T-helper 2 cell treated with Interferon-gamma antibody and Interleukin-4, amounts not matched to agents 100 ng/mL and 5 ng/mL, for 36 hours (primary cell): ENCODE measurements at regions not wholly inside any gene's neighbourhood (a gene's known extent, or its start where the extent isn't known, plus 50 kb on each side); places are given as distances from the start of the nearest gene placed in this dataset.

Source experiments
- intact Hi-C: fragments of 100-400 bp; cut with micrococcal nuclease; formaldehyde crosslinking; loops from one replicate; pipeline ENCODE4 v1.15.1; 2023

GRCh38 chr2:16413947-16414346 lies 251.7 kb downstream of the CYRIA start:
- intact Hi-C loops = no loop called here

- intact Hi-C loops = no loop called here
Observed at GRCh38 chr2:16413285-16413684, 252.3 kb downstream of the CYRIA start.

DNA sequence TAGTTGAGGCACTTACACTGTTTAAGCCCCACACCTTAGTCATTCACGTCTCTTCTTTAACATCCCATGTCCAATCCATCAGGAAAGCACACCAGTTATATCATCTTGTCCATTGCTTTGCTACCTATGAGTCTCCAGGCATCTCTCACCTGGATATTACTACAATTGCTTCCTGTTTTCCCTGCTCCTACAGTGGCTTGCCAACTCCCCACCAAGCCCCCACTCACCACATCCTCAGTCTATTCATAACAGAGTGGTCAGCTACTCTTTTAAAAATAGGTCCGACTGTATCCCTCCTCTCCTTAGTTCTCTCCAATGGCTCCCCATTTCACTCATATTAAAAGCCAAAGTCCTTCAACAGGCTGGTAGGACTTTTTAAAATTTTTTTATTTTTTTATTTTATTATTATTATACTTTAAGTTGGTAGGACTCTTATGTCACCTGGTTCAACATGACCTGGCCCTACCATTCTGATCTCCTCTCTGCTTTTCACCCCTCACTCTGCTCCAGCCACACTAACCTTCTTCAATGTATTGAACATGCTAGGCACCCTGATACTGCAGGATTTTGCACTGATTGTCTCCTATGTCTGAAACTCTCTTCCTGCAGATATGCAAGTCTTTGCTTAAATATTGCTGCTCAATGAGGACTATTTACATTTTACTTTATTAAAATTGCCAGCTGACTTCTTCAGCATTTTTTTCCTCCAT lies 253.2 kb downstream of the CYRIA start:
- intact Hi-C loops = no loop called here

DNA sequence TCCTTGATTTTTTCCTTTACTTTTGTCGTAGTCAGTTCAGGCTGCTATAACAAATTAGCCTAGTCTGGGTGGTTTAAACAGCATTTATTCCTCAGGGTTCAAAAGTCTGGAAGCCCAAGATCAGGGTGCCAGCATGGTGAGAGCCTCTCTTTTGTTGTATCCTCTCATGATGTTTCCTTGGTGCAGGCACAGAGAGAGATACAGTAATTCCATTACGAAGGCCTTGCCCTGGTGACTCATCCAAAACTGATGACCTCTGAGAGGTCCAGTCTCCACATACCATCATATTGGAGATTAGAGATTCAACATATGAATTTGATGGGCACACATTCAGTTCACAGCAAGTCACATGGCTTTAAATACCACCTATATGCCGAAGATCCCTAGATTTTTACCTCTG lies 253.8 kb downstream of the CYRIA start:
- intact Hi-C loops = no loop called here

- intact Hi-C loops = no loop called here
Observed at GRCh38 chr2:16409849-16410248, 255.8 kb downstream of the CYRIA start.

DNA sequence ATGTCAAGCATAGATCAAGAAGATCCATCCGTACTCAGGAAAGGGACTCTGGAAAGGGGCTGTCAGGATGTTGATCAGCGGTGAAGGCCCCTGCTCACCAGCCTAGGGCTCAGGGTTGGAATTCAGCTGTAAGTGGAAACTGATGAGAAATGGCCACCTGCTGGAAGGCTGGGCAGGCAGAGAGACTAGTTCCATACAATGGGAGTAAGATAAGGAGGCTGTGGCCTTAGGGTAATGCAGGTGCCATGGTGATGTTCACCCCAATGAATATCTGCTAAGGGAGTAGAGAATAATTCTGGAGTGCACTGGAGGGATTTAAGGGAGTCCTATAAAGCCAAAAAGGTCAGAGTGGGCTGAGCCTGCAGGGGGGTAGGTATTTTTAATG lies 256.6 kb downstream of the CYRIA start:
- intact Hi-C loops = no loop called here

GRCh38 chr2:16408331-16409005 lies 257.2 kb downstream of the CYRIA start:
- intact Hi-C loops = no loop called here

- intact Hi-C loops = no loop called here
Observed at GRCh38 chr2:16407358-16407757, 258.3 kb downstream of the CYRIA start.

GRCh38 chr2:16406496-16407289 lies 258.9 kb downstream of the CYRIA start:
- intact Hi-C loops = no loop called here

DNA sequence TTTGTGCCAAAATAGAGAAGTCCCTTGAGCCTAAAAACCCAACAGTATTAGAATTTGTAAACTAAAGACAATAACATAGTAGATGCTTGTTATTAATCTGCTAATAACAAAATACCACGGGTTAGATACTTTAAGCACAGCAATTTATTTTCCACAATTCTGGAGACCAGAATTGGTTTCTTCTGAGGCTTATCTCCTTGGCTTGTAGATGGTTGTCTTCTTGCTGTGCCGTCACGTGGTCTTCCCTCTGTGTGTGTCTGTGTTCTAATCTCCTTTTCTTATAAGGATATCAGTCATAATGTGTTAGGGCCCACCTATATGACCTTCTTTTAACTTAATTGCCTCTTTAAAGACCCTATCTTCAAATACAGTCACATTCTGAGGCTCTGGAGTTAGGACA lies 260.1 kb downstream of the CYRIA start:
- intact Hi-C loops = no loop called here

GRCh38 chr2:16404551-16405300 lies 260.9 kb downstream of the CYRIA start:
- intact Hi-C loops = no loop called here

DNA sequence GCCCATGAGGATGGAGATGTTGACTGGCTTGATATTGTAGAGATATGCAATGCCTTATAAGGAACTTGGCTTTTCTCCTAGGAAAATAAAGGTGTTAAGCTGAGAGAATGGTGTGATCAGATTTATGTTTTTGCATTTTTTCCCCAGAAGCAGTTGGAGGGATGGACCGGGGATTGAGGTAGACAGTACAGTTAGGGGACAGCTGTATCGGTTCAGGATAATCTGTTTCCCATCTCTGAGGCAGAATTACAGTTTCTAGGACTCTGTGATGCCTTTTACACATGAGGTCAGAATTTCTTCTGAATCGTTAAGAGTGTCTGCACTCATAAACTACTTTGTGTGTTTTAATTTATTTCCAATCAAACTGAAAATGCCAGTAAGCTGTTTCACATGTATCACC lies 261.5 kb downstream of the CYRIA start:
- intact Hi-C loops = no loop called here

- intact Hi-C loops = no loop called here
Observed at GRCh38 chr2:16402891-16403290, 262.7 kb downstream of the CYRIA start.

- intact Hi-C loops = no loop called here
Observed at GRCh38 chr2:16401761-16402300, 263.8 kb downstream of the CYRIA start.

DNA sequence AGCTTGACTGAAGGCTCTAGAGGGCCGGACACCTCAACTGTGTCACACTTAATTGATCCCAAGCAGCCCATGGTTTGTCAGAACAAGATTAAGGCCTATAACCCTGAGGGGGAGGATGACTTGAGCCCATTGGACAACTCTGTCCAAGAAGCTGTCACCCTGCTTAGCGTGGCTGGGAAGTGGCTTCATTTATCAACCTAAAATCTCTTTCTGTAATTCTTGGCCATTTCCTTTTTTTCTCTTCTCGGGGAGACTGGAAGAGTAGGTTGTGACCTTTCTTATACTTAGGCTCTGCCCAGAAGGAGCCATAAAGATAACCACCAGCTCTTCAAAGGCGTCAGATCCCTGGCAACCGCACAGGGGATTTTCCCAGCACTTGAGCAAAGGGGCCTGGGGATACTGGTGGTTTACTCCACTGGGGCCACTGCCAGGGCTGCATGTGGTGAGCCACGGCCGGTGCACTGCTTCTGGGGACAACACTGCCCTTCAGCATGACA lies 265.5 kb downstream of the CYRIA start:
- intact Hi-C loops = no loop called here

GRCh38 chr2:16398486-16399043 lies 267.1 kb downstream of the CYRIA start:
- intact Hi-C loops = no loop called here

- intact Hi-C loops = no loop called here
Observed at GRCh38 chr2:16397681-16398475, 267.8 kb downstream of the CYRIA start.

DNA sequence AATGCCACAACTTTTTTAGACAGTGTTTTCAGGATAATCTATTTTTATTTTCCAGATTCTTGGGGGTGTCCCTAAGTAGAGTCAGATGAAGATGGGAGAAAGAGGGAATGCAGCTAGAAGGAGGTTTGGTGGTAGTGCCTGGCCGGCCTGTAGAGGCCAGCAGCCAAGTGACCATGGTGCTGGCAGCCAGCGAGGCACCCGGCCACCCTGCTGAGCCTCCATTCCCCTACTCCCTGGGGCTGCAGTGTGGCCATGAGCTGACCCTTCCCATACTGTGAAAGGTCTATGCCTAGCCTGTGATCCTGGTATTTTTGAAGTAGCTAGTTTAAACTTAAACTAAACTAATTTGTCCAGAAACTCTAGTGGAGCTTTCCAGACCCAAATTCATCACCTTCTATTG lies 268.6 kb downstream of the CYRIA start:
- intact Hi-C loops = no loop called here

- intact Hi-C loops = no loop called here
Observed at GRCh38 chr2:16396171-16396570, 269.5 kb downstream of the CYRIA start.

GRCh38 chr2:16395601-16396000 lies 270.0 kb downstream of the CYRIA start:
- intact Hi-C loops = no loop called here
